ENCODE measurements at regions not wholly inside any gene's neighbourhood (a gene's known extent, or its start where the extent isn't known, plus 50 kb on each side); places are given as distances from the start of the nearest gene placed in this dataset.

DNA sequence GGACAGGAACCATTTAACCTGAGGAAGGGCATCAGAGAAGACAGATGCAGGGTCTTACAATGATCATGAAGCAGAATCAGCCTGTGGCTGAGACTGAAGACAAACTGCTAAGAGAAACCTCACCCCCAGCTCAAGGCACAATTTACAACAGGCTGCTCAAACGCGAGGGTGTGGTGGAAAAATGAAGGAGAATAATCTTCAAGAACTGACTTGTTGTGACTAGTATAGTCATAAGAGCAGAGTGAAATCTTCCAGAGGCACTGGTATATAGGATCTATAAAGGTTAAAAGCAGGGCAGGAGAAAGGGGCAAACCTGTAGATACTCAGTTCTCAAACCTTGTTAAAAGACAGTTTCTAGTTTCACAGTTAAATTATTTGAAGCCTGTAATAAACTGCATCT lies 1155.8 kb upstream of the TMEFF2 start:
- no peak for DNase-seq

- no peak for DNase-seq
Observed at GRCh38 chr2:193349642-193350041, 1154.9 kb upstream of the TMEFF2 start.

GRCh38 chr2:193348055-193348454 lies 1153.3 kb upstream of the TMEFF2 start:
- DNase-seq: no peak

DNA sequence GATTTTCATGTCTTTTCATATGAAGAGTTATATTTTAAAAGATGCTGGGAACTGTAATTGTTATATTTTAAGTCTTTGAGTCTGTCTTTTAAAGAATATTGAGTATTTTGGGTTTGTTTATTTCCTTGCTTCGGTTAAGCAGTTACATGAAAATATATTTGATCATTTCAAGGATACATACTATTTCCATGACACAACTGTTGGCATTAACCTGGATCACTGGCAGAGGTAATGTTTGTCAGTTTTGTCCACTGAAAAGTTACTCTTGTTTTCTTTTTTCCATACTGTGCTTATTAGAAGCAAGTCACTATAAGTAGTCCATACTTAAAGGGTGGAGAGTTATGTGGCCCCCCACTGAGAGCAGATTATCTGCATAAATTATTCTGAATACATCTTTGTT lies 1142.0 kb upstream of the TMEFF2 start:
- DNase-seq: no peak

- DNase-seq: no peak
Observed at GRCh38 chr2:193334401-193334800, 1139.7 kb upstream of the TMEFF2 start.

GRCh38 chr2:193333539-193333938 lies 1138.8 kb upstream of the TMEFF2 start:
- no peak for DNase-seq

- DNase-seq: peak in 1 of 2 donors; percentile 56
Observed at GRCh38 chr2:193332941-193333340, 1138.2 kb upstream of the TMEFF2 start.

DNA sequence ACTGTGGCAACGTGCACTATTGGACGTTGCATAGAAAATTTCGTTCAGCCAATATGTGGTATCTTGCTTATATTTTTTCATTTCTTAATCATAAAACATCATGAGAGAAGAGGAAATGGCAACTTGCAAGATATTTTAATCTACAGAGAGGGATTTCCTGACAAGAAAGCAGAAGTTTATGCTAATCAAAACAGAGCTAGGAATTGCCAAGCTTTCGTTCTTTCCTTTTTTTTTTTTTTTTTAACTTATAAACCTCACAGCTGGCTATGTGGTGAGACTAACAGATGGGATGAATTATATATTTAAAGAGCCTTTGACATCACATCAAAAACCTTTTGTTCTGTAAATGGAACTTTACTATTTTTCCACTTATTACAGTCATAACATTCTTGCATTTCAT lies 1136.9 kb upstream of the TMEFF2 start:
- DNase-seq: peak in 1 of 2 donors; percentile 82

DNA sequence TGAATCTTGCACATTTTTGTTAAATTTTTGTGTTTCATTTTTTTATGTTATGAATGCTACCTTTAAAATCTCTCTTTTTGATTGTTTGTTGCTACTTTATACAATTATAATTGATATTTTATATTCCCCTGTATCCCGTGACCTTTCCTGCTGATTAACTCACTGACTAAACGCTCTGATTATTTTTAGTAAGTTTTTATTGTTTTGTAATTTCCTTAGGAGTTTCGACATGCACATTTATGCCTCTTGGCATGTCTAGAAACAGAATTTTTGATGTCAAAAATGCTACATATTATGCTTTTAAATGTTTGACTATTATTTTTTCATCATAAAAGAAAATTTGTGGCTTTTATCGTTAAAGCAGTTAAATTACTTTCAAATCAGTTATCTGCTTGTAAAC lies 1131.6 kb upstream of the TMEFF2 start:
- DNase-seq: no peak

- no peak for DNase-seq
Observed at GRCh38 chr2:193315428-193316091, 1120.8 kb upstream of the TMEFF2 start.

DNA sequence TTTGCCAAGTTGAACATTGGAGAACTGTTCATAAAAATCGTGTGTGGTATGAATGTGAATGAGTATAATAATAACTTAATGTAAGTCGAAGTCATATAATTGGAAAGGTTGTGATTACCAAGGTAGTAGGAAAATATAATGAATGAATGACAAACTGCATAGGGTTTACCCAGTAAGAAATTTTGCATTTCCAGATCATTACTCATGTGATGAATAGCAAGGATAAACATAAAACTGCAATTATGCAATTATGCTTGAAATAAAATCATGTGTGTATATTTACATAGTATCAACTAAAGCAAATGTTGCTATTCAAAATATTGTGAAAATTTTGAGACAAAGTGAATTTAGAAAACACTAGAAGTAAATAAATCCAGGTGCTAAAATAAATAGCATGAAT lies 1108.7 kb upstream of the TMEFF2 start:
- DNase-seq: no peak

DNA sequence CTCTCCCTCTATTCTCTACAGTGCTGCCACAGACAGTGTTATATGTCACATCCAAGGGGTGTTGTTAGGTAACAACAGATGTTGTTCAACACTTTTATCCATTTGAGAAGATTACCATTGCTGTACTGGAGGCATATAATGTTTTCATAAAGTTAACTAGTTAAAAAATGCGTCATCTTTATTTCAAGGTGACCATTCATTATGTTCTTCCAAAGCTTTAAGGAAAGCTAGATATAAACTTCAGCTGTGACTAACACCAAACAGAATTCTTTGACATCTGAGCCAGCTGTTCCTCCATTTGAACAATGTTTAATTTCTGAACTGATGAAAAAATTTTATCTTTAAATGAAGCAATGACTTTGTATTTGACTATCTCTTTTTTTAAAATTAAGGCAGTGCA lies 1099.6 kb upstream of the TMEFF2 start:
- no peak for DNase-seq

DNA sequence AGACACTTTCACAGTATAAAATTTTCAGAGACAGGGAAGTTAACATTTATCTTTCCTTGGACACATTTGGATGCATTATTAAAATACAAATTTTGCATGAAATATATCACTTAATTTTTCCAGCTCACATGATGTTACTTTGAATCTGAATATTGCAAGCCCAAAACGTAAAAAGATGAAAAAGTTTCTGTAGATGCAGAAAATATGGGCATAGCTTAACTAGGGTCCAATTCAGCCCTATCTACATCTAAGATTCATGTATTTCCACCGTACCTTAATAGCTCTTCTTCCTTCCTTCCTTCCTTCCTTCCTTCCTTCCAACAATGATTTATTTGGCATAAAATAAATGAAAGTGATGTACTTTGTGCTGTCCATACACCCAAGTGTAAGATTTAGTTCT lies 1084.6 kb upstream of the TMEFF2 start:
- DNase-seq: no peak

DNA sequence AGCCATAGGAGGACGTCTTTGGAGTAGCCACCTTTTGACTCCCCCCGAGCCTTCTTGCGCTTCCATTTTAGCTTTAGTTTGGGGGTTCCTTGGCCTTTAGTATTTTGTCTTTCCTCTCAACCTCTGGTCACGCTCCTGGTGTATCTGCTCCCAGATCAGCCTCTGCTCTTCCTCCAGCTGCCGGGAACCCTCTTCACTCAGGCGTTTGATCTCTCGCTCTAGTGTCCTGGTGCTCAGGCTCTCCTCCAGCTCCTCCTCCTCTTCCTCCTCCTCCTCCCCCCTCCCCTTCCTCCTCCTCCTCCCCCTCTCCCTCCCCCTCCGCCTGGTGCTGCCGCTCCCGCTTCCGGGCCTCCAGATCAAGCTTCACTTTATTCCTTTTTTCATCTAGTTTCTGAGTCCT lies 1082.3 kb upstream of the TMEFF2 start:
- no peak for DNase-seq

- DNase-seq: no peak
Observed at GRCh38 chr2:193276560-193276959, 1081.8 kb upstream of the TMEFF2 start.

GRCh38 chr2:193276069-193276468 lies 1081.3 kb upstream of the TMEFF2 start:
- no peak for DNase-seq

DNA sequence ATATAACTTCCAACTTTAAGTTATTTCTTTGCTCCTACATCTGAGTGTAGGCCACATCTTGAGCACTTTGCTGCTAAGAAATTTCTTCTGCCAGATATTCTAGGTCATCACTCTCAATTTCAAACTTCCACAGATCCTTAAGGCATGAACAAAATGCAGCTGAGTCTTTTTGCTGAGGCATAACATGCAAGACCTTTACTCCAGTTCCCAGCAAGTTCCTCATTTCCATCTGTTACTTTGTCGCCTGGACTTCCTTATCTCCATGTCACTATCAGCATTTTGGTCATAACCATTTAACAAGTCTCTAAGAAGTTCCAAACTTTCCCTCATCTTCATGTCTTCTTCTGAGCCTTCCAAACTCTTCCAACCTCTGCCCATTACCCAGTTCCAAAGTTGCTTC lies 1077.3 kb upstream of the TMEFF2 start:
- peak in 1 of 2 donors; percentile 45 for DNase-seq

DNA sequence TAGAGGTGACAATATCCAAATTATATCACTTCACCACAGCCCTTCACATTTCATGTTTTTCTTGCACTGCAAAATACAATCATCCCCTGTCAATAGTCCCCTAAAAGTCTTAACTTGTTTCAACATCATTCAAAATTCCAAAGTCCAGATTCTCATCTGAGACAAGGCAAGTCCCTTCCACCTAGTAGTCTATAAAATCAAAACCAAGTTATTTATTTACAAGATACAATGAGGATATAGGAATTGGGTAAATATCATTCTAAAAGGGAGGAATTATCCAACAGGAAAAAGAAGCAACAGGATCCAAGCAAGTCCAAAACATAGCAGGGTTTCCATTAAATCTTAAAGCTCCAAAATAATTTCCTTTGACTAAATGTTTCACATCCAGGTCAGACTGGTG lies 1076.1 kb upstream of the TMEFF2 start:
- DNase-seq: no peak

DNA sequence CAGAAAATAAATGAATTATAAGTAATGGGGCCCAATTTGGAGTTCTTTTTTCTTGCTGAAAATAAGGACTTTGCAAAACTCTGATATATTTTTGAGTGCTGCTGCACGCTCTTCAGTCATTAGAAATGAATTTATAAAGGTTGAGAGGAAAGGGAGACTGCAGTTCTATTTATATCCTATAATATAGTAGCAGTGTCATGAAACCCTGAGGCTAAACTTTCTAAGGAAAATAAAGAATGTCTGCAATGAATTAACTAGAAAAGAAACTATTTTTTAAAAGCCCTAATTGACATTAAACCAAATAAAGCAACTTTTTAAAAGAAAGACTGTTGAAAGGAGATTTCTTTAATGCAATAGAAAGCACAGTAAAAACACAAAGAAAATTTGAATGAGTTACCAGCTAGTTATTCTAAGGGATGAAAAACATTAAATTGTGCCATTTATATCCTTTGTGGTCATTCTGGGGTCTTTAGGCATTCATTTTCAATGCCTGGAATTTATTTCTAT lies 1072.8 kb upstream of the TMEFF2 start:
- no peak for DNase-seq

DNA sequence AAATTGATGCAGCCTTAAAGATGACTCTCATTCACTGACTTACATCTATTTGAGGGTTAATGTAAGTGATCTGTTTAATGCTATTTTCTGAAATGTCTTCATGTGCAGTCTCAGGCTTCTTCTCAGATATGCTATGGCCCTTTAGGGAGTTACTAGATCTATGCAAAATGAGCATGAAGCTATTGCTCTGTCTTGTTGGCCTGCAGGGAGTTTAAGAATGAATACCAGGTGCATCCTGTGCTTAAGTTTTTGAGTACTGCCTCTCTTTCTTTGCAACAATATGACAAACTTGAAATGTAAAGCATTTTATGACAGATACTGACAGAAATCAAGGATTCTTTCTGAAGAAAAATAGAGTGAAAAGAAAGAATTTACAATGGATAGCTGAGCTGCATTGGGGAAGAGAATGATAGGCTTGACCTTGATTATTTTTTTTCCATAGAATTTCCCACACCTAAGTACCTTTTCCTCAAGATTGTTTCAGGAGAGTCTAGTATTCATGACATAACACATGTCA lies 1058.3 kb upstream of the TMEFF2 start:
- DNase-seq: peak in 1 of 2 donors; percentile 16

GRCh38 chr2:193251909-193252308 lies 1057.2 kb upstream of the TMEFF2 start:
- DNase-seq: no peak

GRCh38 chr2:193250389-193250788 lies 1055.7 kb upstream of the TMEFF2 start:
- DNase-seq: no peak

DNA sequence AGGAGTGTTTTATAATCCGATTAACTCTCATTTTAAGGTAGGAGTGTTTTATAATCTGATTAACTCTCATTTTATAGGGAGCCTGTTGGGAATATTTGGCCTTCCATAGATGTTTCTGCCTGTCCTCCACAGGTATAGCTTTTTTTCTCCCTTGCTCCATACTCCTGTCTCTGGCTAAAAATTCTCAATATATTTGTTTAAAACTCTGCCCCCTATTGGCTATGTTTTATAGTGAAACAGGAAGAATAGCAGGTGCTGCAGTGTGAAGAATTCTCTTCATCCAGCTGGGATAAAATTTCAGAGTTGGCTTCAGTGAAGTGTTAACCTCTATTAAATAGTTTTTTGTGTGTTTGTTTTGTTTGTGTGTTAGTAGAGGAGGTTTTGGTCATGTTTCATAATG lies 1046.0 kb upstream of the TMEFF2 start:
- DNase-seq: no peak

DNA sequence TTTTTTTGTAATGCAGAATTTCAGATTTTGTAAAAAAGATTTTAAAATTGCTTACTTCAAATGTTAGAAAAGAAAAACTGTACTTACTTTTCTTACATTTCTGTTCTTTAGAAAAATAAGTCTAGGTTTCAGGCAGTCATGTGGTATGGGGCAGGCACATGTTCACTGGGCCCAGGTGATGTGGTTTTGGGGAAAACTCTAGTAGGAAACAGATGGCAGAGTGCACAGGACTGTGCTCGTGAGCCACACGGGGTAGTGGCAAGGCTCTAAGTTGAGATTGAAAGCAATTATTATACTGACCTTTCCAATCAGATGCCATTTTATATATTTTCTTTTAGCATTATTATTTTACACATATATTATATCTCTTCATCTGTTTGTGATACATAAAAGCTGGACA lies 1036.9 kb upstream of the TMEFF2 start:
- DNase-seq: peak in 1 of 2 donors; percentile 20

DNA sequence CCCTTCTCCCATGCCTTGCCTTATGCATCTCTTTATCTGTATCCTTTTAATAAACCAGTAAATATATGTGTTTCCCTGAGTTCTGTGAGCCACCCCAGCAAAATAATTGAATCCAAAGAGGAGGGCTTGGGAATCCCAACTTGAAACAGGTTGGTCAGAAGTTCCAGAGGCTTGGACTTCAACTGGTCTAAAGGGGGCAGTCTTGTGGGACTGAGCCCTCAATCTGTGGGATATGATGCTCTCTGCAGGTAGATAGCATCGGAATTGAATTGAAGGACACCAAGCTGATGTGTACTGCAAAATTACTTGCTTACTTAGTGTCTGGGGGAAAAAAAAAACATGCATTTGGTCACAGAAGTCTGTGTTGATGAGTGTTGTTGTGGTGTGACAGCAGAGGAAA lies 1033.5 kb upstream of the TMEFF2 start:
- DNase-seq: no peak
